ENCODE measurements at regions not wholly inside any gene's neighbourhood (a gene's known extent, or its start where the extent isn't known, plus 50 kb on each side); places are given as distances from the start of the nearest gene placed in this dataset.

GRCh38 chrX:3257471-3257870, 89.0 kb downstream of the MXRA5 start:
- TF ChIP-seq, protein P1, sequence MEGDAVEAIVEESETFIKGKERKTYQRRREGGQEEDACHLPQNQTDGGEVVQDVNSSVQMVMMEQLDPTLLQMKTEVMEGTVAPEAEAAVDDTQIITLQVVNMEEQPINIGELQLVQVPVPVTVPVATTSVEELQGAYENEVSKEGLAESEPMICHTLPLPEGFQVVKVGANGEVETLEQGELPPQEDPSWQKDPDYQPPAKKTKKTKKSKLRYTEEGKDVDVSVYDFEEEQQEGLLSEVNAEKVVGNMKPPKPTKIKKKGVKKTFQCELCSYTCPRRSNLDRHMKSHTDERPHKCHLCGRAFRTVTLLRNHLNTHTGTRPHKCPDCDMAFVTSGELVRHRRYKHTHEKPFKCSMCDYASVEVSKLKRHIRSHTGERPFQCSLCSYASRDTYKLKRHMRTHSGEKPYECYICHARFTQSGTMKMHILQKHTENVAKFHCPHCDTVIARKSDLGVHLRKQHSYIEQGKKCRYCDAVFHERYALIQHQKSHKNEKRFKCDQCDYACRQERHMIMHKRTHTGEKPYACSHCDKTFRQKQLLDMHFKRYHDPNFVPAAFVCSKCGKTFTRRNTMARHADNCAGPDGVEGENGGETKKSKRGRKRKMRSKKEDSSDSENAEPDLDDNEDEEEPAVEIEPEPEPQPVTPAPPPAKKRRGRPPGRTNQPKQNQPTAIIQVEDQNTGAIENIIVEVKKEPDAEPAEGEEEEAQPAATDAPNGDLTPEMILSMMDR (IDR thresholded peaks at IDR 0.05), result no peak
- TF ChIP-seq POLR2A (IDR thresholded peaks at IDR 0.05), result no peak

Measured in lower leg skin (tissue), 3 donors.